PC-3 (cell line): ENCODE measurements at regions not wholly inside any gene's neighbourhood (a gene's known extent, or its start where the extent isn't known, plus 50 kb on each side); places are given as distances from the start of the nearest gene placed in this dataset.

Source experiments
- EZH2phosphoT487 ChIP-seq: fragments of 300-600 bp; sonication (generic); IDR thresholded peaks from 2 replicates; pipeline ENCODE4 v1.6.1; 2018; ENCODE audit warnings: mild to moderate bottlenecking, antibody characterized with exemption, low read length, borderline replicate concordance
- TF ChIP-seq, protein P1 (sequence below): fragments of 300-600 bp; sonication (generic); conservative IDR thresholded peaks from 2 replicates; pipeline ENCODE4 v1.5.1; 2017; ENCODE audit warnings: antibody characterized with exemption, low read depth, mild to moderate bottlenecking, low read length

- no peak for TF ChIP-seq EZH2phosphoT487
- TF ChIP-seq, protein P1, sequence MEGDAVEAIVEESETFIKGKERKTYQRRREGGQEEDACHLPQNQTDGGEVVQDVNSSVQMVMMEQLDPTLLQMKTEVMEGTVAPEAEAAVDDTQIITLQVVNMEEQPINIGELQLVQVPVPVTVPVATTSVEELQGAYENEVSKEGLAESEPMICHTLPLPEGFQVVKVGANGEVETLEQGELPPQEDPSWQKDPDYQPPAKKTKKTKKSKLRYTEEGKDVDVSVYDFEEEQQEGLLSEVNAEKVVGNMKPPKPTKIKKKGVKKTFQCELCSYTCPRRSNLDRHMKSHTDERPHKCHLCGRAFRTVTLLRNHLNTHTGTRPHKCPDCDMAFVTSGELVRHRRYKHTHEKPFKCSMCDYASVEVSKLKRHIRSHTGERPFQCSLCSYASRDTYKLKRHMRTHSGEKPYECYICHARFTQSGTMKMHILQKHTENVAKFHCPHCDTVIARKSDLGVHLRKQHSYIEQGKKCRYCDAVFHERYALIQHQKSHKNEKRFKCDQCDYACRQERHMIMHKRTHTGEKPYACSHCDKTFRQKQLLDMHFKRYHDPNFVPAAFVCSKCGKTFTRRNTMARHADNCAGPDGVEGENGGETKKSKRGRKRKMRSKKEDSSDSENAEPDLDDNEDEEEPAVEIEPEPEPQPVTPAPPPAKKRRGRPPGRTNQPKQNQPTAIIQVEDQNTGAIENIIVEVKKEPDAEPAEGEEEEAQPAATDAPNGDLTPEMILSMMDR: no peak
Observed at GRCh38 chr15:94761574-94761973, 530.2 kb downstream of the MCTP2 start.
